ENCODE measurements at regions not wholly inside any gene's neighbourhood (a gene's known extent, or its start where the extent isn't known, plus 50 kb on each side); places are given as distances from the start of the nearest gene placed in this dataset.

DNA sequence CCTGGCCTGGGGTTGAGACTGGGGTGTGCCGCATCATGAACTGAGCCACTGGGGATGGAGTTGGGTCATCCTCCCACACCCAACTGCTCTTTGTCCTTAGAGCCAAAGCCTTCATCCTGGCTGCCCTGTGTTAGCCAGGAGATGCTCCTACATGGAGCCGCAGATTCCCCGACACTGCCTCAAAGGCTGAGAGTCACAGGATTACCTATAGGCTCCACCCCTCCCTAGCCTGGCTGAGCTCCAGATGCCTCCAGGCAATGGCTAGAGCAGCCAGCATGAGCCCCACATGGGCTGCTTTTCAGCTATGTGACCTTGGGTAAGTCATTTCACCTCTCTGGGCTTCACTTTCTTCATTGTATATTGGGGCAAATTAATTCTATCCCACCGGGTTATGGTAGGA lies 119.9 kb upstream of the POU3F1 start:
- H3K9ac ChIP-seq (ENCODE audit: low read depth in 1 of 2, low read length in 2 of 2) = no peak overlapping the region
- no peaks in the 10 kb centered on the region for H3K36me3 ChIP-seq (ENCODE audit: control insufficient read depth in 4 of 4, insufficient read depth in 3 of 4, low read depth in 1 of 4, low read length in 3 of 4)
- no peak for DNase-seq (ENCODE audit: low spot score)
- H3K4me3 ChIP-seq (ENCODE audit: low read depth in 1 of 3, low read length in 3 of 3) = no peak overlapping the region
- H3K4me1 ChIP-seq (ENCODE audit: control insufficient read depth in 4 of 4, insufficient read depth in 4 of 4, low read length in 3 of 4) = no peaks in the 10 kb centered on the region
- peaks cover 0 to 2% (median 0%) of the 10 kb centered on the region in 4 donors for H3K27me3 ChIP-seq (ENCODE audit: control insufficient read depth in 4 of 4, insufficient read depth in 4 of 4, low read length in 3 of 4)
- TF ChIP-seq FOXA1 (IDR thresholded peaks at IDR 0.05) (no peak), TAF1 (conservative IDR thresholded peaks at IDR 0.05) (no peak), EGR1 (IDR thresholded peaks at IDR 0.05; ENCODE audit: low read depth in 2 of 2) (no peak), SP1 (IDR thresholded peaks at IDR 0.05) (no peak), YY1 (IDR thresholded peaks at IDR 0.05) (no peak), RAD21 (IDR thresholded peaks at IDR 0.05) (no peak), JUND (IDR thresholded peaks at IDR 0.05) (no peak)
- TF ChIP-seq, protein P1, sequence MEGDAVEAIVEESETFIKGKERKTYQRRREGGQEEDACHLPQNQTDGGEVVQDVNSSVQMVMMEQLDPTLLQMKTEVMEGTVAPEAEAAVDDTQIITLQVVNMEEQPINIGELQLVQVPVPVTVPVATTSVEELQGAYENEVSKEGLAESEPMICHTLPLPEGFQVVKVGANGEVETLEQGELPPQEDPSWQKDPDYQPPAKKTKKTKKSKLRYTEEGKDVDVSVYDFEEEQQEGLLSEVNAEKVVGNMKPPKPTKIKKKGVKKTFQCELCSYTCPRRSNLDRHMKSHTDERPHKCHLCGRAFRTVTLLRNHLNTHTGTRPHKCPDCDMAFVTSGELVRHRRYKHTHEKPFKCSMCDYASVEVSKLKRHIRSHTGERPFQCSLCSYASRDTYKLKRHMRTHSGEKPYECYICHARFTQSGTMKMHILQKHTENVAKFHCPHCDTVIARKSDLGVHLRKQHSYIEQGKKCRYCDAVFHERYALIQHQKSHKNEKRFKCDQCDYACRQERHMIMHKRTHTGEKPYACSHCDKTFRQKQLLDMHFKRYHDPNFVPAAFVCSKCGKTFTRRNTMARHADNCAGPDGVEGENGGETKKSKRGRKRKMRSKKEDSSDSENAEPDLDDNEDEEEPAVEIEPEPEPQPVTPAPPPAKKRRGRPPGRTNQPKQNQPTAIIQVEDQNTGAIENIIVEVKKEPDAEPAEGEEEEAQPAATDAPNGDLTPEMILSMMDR (IDR thresholded peaks at IDR 0.05; ENCODE audit: low read depth, low read length, missing input control) = no peak
- WGBS = 90% methylated on average over 4 of the region's 4 CpGs
- no peaks in the 10 kb centered on the region for H3K9me3 ChIP-seq (ENCODE audit: control insufficient read depth in 4 of 4, low read length in 3 of 4)
- no peak overlapping the region for H3K27ac ChIP-seq (ENCODE audit: low read depth in 1 of 2, low read length in 2 of 2)

DNA sequence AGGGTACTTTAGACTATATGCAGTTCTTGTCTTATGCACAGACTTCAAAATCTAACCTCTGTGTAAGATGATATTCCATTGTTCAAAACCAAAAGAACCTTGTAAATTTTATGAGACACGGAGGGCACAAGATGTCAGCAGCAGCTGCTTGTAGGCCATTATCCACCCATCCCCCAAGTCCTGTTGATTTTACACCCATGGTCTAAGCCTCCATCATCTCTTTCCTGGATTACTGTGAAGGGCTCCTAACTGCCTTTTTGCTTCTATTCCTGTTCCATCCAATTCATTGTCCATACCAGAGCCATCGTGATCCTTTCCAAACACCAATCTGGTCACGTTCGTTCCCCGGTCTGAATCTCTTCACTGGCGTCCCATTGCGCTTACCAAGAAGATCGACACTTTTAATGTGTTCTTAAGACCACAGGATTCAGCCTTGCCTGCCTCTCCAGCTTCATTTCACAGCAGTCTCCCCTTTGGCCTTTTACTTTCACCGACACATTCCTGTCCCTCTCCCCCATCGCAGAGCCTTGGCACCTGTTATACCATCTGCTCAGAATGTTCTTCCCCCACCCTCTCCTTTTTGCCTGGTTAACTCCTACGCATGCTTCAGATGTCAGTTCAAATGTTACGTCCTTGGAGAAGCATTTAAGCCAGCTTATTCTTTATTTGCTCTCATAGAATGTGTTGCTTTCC lies 107.3 kb upstream of the POU3F1 start:
- TF ChIP-seq RAD21 (IDR thresholded peaks at IDR 0.05) = no peak
- TF ChIP-seq, protein P2, sequence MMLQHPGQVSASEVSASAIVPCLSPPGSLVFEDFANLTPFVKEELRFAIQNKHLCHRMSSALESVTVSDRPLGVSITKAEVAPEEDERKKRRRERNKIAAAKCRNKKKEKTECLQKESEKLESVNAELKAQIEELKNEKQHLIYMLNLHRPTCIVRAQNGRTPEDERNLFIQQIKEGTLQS (IDR thresholded peaks at IDR 0.05) = no peak
- no peak for TF ChIP-seq RXRA (IDR thresholded peaks at IDR 0.05)
- TF ChIP-seq GABPA (IDR thresholded peaks at IDR 0.05 in 1 of 2, conservative IDR thresholded peaks at IDR 0.05 in 1 of 2) = no peak
- TF ChIP-seq, protein P3, sequence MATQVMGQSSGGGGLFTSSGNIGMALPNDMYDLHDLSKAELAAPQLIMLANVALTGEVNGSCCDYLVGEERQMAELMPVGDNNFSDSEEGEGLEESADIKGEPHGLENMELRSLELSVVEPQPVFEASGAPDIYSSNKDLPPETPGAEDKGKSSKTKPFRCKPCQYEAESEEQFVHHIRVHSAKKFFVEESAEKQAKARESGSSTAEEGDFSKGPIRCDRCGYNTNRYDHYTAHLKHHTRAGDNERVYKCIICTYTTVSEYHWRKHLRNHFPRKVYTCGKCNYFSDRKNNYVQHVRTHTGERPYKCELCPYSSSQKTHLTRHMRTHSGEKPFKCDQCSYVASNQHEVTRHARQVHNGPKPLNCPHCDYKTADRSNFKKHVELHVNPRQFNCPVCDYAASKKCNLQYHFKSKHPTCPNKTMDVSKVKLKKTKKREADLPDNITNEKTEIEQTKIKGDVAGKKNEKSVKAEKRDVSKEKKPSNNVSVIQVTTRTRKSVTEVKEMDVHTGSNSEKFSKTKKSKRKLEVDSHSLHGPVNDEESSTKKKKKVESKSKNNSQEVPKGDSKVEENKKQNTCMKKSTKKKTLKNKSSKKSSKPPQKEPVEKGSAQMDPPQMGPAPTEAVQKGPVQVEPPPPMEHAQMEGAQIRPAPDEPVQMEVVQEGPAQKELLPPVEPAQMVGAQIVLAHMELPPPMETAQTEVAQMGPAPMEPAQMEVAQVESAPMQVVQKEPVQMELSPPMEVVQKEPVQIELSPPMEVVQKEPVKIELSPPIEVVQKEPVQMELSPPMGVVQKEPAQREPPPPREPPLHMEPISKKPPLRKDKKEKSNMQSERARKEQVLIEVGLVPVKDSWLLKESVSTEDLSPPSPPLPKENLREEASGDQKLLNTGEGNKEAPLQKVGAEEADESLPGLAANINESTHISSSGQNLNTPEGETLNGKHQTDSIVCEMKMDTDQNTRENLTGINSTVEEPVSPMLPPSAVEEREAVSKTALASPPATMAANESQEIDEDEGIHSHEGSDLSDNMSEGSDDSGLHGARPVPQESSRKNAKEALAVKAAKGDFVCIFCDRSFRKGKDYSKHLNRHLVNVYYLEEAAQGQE (IDR thresholded peaks at IDR 0.05) = no peak
- TF ChIP-seq EGR1 (IDR thresholded peaks at IDR 0.05; ENCODE audit: low read depth in 2 of 2) = no peak
- TF ChIP-seq, protein P4, sequence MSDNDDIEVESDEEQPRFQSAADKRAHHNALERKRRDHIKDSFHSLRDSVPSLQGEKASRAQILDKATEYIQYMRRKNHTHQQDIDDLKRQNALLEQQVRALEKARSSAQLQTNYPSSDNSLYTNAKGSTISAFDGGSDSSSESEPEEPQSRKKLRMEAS (IDR thresholded peaks at IDR 0.05) = no peak
- no peak for TF ChIP-seq FOXA1 (IDR thresholded peaks at IDR 0.05)
- no peak for TF ChIP-seq YY1 (IDR thresholded peaks at IDR 0.05)
- TF ChIP-seq, protein P5, sequence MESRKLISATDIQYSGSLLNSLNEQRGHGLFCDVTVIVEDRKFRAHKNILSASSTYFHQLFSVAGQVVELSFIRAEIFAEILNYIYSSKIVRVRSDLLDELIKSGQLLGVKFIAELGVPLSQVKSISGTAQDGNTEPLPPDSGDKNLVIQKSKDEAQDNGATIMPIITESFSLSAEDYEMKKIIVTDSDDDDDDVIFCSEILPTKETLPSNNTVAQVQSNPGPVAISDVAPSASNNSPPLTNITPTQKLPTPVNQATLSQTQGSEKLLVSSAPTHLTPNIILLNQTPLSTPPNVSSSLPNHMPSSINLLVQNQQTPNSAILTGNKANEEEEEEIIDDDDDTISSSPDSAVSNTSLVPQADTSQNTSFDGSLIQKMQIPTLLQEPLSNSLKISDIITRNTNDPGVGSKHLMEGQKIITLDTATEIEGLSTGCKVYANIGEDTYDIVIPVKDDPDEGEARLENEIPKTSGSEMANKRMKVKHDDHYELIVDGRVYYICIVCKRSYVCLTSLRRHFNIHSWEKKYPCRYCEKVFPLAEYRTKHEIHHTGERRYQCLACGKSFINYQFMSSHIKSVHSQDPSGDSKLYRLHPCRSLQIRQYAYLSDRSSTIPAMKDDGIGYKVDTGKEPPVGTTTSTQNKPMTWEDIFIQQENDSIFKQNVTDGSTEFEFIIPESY (IDR thresholded peaks at IDR 0.05) = no peak
- TF ChIP-seq, protein P1 (IDR thresholded peaks at IDR 0.05; ENCODE audit: low read depth, low read length, missing input control) = no peak
- TF ChIP-seq HNF4A (conservative IDR thresholded peaks at IDR 0.05) = no peak
- TF ChIP-seq NR2F2 (IDR thresholded peaks at IDR 0.05) = no peak
- no peak for TF ChIP-seq SP1 (IDR thresholded peaks at IDR 0.05)
- TF ChIP-seq HNF4G (IDR thresholded peaks at IDR 0.05) = no peak
- TF ChIP-seq TAF1 (conservative IDR thresholded peaks at IDR 0.05) = no peak
- TF ChIP-seq FOXA2 (IDR thresholded peaks at IDR 0.05) = no peak
- 86% methylated on average over 12 of the region's 12 CpGs for WGBS
- no peak overlapping the region for H3K4me3 ChIP-seq (ENCODE audit: low read depth in 1 of 3, low read length in 3 of 3)
- H3K9ac ChIP-seq (ENCODE audit: low read depth in 1 of 2, low read length in 2 of 2) = no peak overlapping the region
- no peak overlapping the region for H3K27ac ChIP-seq (ENCODE audit: low read depth in 1 of 2, low read length in 2 of 2)
- no peaks in the 10 kb centered on the region for H3K4me1 ChIP-seq (ENCODE audit: control insufficient read depth in 4 of 4, insufficient read depth in 4 of 4, low read length in 3 of 4)
- no peak for DNase-seq (ENCODE audit: low spot score)
- H3K36me3 ChIP-seq (ENCODE audit: control insufficient read depth in 4 of 4, insufficient read depth in 3 of 4, low read depth in 1 of 4, low read length in 3 of 4) = no peaks in the 10 kb centered on the region
- H3K27me3 ChIP-seq (ENCODE audit: control insufficient read depth in 4 of 4, insufficient read depth in 4 of 4, low read length in 3 of 4) = no peaks in the 10 kb centered on the region
- H3K9me3 ChIP-seq (ENCODE audit: control insufficient read depth in 4 of 4, low read length in 3 of 4) = no peaks in the 10 kb centered on the region

Measured in liver (tissue), 8 donors.